NCI-H2196 (cell line): ENCODE measurements at regions not wholly inside any gene's neighbourhood (a gene's known extent, or its start where the extent isn't known, plus 50 kb on each side); places are given as distances from the start of the nearest gene placed in this dataset.

ENCODE experiments used
- DNase-seq: peaks from one replicate; lab custom pipeline; 2025; ENCODE audit not compliant: unreplicated experiment; lab: John Stamatoyannopoulos, UW

GRCh38 chr18:78130232-78131195 lies 849.1 kb upstream of the SALL3 start:
- no peak for DNase-seq

GRCh38 chr18:78133729-78134128 lies 845.9 kb upstream of the SALL3 start:
- no peak for DNase-seq

- no peak for DNase-seq
Observed at GRCh38 chr18:78136986-78137385, 842.6 kb upstream of the SALL3 start.

GRCh38 chr18:78138983-78139496 lies 840.6 kb upstream of the SALL3 start:
- peak; percentile 15 for DNase-seq

GRCh38 chr18:78140294-78140693 lies 839.3 kb upstream of the SALL3 start:
- DNase-seq: no peak

- DNase-seq: peak; percentile 28
Observed at GRCh38 chr18:78144669-78145068, 834.9 kb upstream of the SALL3 start.

- DNase-seq: no peak
Observed at GRCh38 chr18:78145096-78145495, 834.5 kb upstream of the SALL3 start.

- DNase-seq: no peak
Observed at GRCh38 chr18:78146136-78147085, 833.2 kb upstream of the SALL3 start.

- DNase-seq: no peak
Observed at GRCh38 chr18:78150590-78150989, 829.0 kb upstream of the SALL3 start.

- DNase-seq: no peak
Observed at GRCh38 chr18:78151234-78151633, 828.4 kb upstream of the SALL3 start.

GRCh38 chr18:78151948-78152725 lies 827.5 kb upstream of the SALL3 start:
- DNase-seq: no peak

- no peak for DNase-seq
Observed at GRCh38 chr18:78153362-78153761, 826.3 kb upstream of the SALL3 start.

GRCh38 chr18:78154444-78154843 lies 825.2 kb upstream of the SALL3 start:
- no peak for DNase-seq

GRCh38 chr18:78154853-78155252 lies 824.8 kb upstream of the SALL3 start:
- DNase-seq: no peak

- DNase-seq: no peak
Observed at GRCh38 chr18:78156466-78156865, 823.2 kb upstream of the SALL3 start.

GRCh38 chr18:78158943-78159342 lies 820.7 kb upstream of the SALL3 start:
- DNase-seq: no peak

GRCh38 chr18:78159397-78159796 lies 820.2 kb upstream of the SALL3 start:
- no peak for DNase-seq

GRCh38 chr18:78160961-78161656 lies 818.5 kb upstream of the SALL3 start:
- DNase-seq: no peak

- no peak for DNase-seq
Observed at GRCh38 chr18:78165525-78165924, 814.1 kb upstream of the SALL3 start.

- no peak for DNase-seq
Observed at GRCh38 chr18:78168526-78168925, 811.1 kb upstream of the SALL3 start.
